EL (cell line): ENCODE measurements at regions not wholly inside any gene's neighbourhood (a gene's known extent, or its start where the extent isn't known, plus 50 kb on each side); places are given as distances from the start of the nearest gene placed in this dataset.
"Not testable (repeated sequence)": the region's sequence is repeated elsewhere in the genome, so short reads cannot be mapped to it uniquely, and the experiment has no call there.

Experiments used
- DNase-seq: peaks from one replicate; pipeline ENCODE4 v3.0.0-alpha.2; 2016

GRCh38 chr20:7734216-7734615, 206.0 kb downstream of the HAO1 start:
- DNase-seq: no peak

GRCh38 chr20:7736336-7736735, 203.9 kb downstream of the HAO1 start:
- DNase-seq: no peak

GRCh38 chr20:7741866-7742265, 198.4 kb downstream of the HAO1 start:
- DNase-seq: no peak

- no peak for DNase-seq
Measured at GRCh38 chr20:7742479-7742878, 197.8 kb downstream of the HAO1 start.

GRCh38 chr20:7744411-7744810, 195.8 kb downstream of the HAO1 start:
- peak; percentile 59 for DNase-seq

GRCh38 chr20:7748624-7749023, 191.6 kb downstream of the HAO1 start:
- DNase-seq: no peak

- DNase-seq: no peak
Measured at GRCh38 chr20:7754102-7754501, 186.2 kb downstream of the HAO1 start.

- no peak for DNase-seq
Measured at GRCh38 chr20:7758406-7758805, 181.9 kb downstream of the HAO1 start.

- no peak for DNase-seq
Measured at GRCh38 chr20:7760247-7761031, 179.8 kb downstream of the HAO1 start.

- no peak for DNase-seq
Measured at GRCh38 chr20:7765221-7765620, 175.0 kb downstream of the HAO1 start.

- no peak for DNase-seq
Measured at GRCh38 chr20:7770046-7770445, 170.2 kb downstream of the HAO1 start.

GRCh38 chr20:7770578-7770977, 169.7 kb downstream of the HAO1 start:
- no peak for DNase-seq

- peak; percentile 1 for DNase-seq
Measured at GRCh38 chr20:7772371-7772770, 167.9 kb downstream of the HAO1 start.

GRCh38 chr20:7773511-7773910, 166.7 kb downstream of the HAO1 start:
- no peak for DNase-seq

- DNase-seq: no peak
Measured at GRCh38 chr20:7775072-7775471, 165.2 kb downstream of the HAO1 start.

GRCh38 chr20:7776148-7776547, 164.1 kb downstream of the HAO1 start:
- DNase-seq: no peak

GRCh38 chr20:7790189-7790588, 150.1 kb downstream of the HAO1 start:
- DNase-seq: peak; percentile 1

GRCh38 chr20:7792150-7792869, 147.9 kb downstream of the HAO1 start:
- DNase-seq: no peak

GRCh38 chr20:7798176-7798575, 142.1 kb downstream of the HAO1 start:
- DNase-seq: no peak

- DNase-seq: no peak
Measured at GRCh38 chr20:7799862-7800261, 140.4 kb downstream of the HAO1 start.

- not testable (repeated sequence) for DNase-seq
Measured at GRCh38 chr20:7803411-7804151, 136.7 kb downstream of the HAO1 start.

GRCh38 chr20:7806831-7807230, 133.4 kb downstream of the HAO1 start:
- DNase-seq: no peak

GRCh38 chr20:7817286-7817685, 123.0 kb downstream of the HAO1 start:
- DNase-seq: no peak

- DNase-seq: no peak
Measured at GRCh38 chr20:7818477-7818876, 121.8 kb downstream of the HAO1 start.
